GM19395 (cell line): ENCODE measurements at regions not wholly inside any gene's neighbourhood (a gene's known extent, or its start where the extent isn't known, plus 50 kb on each side); places are given as distances from the start of the nearest gene placed in this dataset.

Experiments
- ATAC-seq: cut with Tn5 transposase; IDR thresholded peaks from one replicate; pipeline ENCODE4 v1.9.1; 2021; ENCODE audit warnings: mild to moderate bottlenecking, moderate library complexity; ENCODE audit not compliant: unreplicated experiment

DNA sequence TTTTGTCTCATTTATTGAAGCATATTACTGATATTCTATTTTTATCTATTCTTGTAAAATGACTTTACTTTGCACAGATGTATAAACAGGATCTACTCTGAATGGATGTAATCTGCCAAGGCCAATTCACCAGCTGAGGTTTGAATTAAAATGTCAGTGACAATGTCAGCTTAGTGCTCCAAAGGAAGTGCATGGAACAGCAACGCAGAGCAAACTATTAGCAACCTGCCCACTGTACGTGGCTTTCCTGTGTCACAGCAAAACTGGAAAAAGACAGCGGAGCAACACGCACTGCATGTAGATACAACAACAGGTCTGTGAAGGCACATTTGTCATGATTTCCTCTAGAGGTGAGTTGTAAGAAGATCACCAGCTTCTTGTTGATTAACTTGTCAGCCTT is 409.4 kb downstream of the MED10 start:
- no peak for ATAC-seq

GRCh38 chr5:5967944-5968343 is 410.4 kb downstream of the MED10 start:
- ATAC-seq: no peak

GRCh38 chr5:5967373-5967772 is 411.0 kb downstream of the MED10 start:
- ATAC-seq: no peak

GRCh38 chr5:5965132-5965531 is 413.2 kb downstream of the MED10 start:
- no peak for ATAC-seq

GRCh38 chr5:5964347-5964746 is 414.0 kb downstream of the MED10 start:
- ATAC-seq: no peak

GRCh38 chr5:5957737-5958136 is 420.6 kb downstream of the MED10 start:
- no peak for ATAC-seq

DNA sequence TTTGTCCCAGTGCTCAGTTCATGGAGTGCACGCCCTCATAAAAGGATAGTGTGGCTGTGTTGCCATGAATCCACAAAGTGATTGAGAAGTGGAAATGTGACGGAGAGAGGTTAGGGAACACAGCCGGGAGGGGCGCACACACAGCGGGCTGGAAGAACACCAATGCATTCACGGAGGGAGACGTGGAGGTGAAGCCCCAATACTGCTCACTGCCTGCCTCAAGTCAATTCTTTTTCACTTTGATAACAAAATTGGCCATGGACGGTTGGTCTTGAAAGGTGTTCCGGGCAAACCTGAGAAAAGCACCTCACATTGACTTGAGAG is 424.1 kb downstream of the MED10 start:
- no peak for ATAC-seq

GRCh38 chr5:5953584-5954274 is 424.6 kb downstream of the MED10 start:
- ATAC-seq: no peak

DNA sequence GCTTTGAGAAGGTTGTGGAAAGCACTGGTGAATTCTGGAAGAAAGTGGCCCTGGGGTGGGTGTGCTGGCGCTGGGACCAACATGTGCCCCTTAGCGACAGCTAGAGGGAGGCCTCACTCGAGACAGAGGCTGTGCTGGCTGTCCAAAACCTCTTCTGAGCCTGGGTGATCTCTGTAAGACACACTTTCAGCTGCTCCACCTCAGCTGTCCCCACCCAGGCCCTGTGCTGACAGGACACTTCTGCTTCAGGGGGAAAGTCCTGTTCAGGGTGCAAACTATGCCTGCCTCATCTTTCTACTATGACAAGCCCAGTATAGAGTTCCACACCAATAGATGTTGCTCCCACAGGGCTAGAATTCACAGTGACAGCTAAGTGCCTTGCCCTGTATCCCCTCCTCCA is 426.4 kb downstream of the MED10 start:
- no peak for ATAC-seq

DNA sequence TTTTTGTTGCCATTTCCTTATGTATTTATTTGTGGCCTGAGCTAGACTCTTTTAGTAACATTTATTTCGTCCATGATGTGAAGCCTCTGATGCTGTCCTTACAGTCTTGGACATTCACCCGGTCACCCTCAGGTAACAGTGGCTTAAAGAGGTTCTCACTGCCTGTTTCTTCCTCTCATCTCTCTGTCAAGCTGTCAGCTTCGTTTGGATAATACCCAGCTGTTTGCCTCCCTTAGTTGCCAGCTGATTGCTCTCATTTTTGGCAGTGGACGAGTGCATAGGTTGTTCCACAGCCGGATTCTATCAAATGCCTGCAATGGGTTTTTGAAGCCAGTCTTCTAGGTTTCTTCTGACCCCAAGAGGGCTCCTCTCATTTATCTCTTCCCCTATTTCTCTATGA is 427.7 kb downstream of the MED10 start:
- no peak for ATAC-seq

DNA sequence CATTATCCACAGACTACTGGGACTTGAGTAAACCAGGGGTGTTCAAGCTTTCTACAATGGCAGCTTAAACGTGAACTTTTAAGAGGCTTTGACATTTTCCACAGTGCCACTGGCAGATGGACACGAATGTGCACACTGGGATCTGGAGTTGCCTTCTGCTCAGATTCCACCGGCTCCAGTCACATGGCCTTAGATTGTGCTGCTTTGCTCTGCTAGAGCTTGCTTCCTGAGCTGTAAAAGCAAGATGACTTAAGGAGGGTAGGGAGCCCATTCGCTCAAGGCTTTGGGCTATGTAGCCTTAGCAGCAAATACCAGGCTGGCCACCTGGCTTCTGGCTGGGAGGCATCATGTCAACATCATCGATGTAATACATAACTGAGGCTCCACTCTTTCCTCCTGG is 436.9 kb downstream of the MED10 start:
- ATAC-seq: no peak

- ATAC-seq: no peak
Observed at GRCh38 chr5:5939759-5940370, 438.5 kb downstream of the MED10 start.

GRCh38 chr5:5933651-5934050 is 444.7 kb downstream of the MED10 start:
- ATAC-seq: no peak

GRCh38 chr5:5932824-5933223 is 445.5 kb downstream of the MED10 start:
- no peak for ATAC-seq

DNA sequence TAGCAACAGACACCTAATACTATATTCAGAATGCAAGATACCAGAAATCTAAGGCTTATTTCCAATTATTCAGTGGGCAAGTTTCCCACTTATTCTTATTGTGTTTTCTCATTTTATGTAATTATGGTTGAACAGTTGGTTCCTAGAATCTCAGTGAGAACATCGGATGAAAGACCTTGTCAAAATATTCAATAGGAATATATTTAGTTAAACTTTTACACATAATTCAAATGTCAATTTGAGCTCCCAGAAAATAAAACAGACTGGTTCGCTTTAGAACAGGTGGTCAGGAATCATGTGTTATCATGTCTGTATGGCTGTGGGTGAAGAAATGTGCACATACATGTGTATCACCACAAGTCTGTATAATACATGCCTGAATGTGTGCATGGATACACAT is 447.8 kb downstream of the MED10 start:
- no peak for ATAC-seq

DNA sequence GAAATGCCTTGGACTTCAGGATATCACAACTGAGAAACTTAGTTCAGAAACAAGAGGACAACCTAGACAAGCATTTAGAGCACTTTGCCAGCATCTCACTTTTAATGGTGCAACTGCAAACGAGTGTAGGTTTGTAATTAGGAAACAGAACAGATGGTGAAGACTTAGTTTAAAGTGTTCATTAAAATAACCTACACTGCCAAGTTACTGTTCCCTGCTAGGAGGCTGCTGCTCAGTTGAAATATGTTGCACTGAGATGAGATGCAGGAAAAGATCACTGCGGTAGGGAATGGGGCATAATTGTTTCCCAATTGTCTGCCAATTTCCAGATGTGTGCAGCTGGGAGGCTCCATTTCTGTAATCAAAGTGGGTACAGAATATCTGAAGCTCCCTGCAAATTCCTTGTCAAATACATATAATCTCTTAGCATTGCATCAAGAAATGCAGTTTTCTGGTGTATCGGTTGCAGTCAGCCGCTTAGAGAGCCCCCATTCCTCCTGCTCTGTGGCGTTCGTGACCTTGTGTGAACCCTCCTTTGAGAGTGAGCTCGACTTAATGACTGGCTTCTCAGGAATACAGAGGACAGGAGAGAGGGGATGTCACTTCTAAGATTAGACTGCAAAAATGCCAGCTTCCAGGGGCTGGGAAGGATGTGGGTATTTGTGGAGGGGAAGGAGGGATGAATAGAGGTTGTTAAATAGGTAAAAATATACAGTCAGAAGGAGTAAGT is 448.9 kb downstream of the MED10 start:
- ATAC-seq: no peak

DNA sequence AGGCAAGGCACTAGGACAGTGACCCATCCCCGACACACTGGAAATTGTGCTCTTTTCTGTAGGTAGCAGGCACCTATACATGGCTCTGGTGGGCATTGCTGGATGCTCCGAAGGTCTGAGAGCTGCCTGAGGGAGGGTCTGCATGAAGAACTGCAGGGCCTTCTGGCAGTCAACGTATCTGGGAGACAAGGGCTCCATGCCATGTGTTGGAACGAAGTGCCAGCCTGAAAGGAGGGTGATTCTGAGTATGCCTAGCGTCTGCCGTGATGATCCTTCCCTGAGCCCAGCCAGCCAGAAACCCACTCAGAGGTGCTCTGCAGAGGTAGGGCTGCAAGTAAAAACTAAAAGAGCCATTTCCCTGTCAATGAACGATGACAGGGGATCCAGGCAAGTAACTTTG is 453.2 kb downstream of the MED10 start:
- ATAC-seq: no peak

DNA sequence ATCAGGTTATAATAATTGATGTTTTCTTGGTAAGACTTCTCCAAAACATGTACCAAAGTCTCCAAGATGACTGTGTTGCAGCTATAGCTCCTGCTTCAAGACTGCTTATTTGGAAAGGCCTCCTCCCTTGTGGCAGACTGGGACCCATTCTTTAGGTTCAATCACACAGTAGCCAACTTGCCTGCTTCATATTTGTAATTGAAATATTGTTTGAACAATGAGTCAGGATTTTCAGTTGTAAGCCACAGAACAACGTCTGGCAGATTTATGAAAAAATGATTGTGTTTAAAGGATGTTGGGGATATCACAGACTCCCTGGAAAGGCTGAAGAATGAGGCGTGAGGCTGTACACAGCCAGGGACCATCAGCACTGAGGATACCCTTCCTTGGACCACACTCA is 458.9 kb downstream of the MED10 start:
- ATAC-seq: no peak

GRCh38 chr5:5906778-5907177 is 471.6 kb downstream of the MED10 start:
- no peak for ATAC-seq

- ATAC-seq: no peak
Observed at GRCh38 chr5:5905186-5905585, 473.2 kb downstream of the MED10 start.

- ATAC-seq: no peak
Observed at GRCh38 chr5:5904113-5904512, 474.2 kb downstream of the MED10 start.
